ENCODE measurements at regions not wholly inside any gene's neighbourhood (a gene's known extent, or its start where the extent isn't known, plus 50 kb on each side); places are given as distances from the start of the nearest gene placed in this dataset.
"Not testable (repeated sequence)": the region's sequence is repeated elsewhere in the genome, so short reads cannot be mapped to it uniquely, and the experiment has no call there.

DNA sequence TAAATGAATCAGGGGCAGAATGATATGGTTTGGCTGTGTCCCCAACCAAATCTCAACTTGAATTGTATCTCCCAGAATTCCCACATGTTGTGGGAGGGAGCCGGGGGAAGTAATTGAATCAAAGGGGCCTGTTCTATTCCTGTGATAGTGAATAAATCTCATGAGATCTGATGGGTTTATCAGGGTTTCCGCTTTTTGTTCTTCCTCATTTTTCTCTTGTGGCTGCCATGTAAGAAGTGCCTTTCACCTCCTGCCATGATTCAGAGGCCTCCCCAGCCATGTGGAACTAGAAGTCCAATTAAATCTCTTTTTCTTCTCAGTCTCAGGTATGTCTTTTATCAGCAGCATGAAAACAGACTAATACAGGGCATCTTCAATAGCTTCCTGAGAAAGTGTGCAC lies 107.0 kb downstream of the OTUD1 start:
- DNase-seq = not testable (repeated sequence)

- no peak for DNase-seq
These were observed 118.0 kb downstream of the OTUD1 start for GRCh38 chr10:23556727-23557440.

- DNase-seq = no peak
These were observed 118.9 kb downstream of the OTUD1 start for GRCh38 chr10:23557777-23558176.

DNA sequence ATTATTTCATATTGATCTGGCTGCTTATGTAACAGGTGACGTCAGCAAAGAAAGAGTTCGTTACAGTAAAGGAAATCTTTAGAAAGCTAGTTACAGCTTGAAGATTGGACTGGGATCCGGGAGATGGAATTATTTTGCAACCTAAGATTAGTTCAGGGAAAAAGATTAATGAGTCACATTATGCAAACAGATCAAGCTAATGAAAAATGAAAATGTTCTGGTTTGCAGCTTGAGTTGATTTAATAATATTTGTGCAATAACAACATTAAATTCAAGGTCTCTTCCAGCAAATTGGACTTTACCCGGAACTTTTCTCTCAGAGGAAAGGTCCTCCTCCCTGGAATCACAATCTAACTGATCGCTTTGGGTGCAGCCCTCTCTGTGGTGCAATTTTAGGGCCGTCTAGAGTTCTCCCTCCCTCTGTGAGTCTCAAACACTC lies 119.5 kb downstream of the OTUD1 start:
- no peak for DNase-seq

GRCh38 chr10:23568996-23569395 lies 130.1 kb downstream of the OTUD1 start:
- DNase-seq = no peak

GRCh38 chr10:23571884-23572283 lies 133.0 kb downstream of the OTUD1 start:
- no peak for DNase-seq

DNA sequence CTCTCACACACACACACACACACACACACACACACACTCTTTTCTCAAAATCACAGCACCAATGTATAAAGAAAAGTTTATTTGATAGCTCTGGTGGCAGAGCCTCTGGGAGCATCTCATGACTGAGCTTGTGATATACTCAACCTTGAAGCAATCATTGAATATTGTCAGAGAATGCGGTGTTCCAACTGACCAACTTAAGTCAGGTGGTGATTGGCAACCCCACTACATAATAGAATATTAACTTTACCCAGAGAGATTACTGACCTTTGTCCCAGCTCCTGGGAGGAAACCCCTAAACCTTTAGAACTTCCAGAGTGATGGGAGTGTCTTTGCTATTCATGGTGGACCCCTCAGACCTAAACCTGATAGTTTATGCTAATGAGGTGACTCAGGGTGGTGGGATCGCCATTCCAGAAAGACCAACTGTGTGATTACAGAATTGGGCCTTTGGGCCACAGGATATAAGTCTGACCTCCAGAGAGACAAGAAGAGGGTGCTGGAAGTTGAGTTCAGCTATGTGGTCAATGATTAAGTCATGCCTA lies 143.1 kb downstream of the OTUD1 start:
- no peak for DNase-seq

- DNase-seq = no peak
These were observed 145.5 kb downstream of the OTUD1 start for GRCh38 chr10:23584396-23584795.

GRCh38 chr10:23585186-23585585 lies 146.3 kb downstream of the OTUD1 start:
- DNase-seq = no peak

GRCh38 chr10:23585666-23586065 lies 146.8 kb downstream of the OTUD1 start:
- no peak for DNase-seq

DNA sequence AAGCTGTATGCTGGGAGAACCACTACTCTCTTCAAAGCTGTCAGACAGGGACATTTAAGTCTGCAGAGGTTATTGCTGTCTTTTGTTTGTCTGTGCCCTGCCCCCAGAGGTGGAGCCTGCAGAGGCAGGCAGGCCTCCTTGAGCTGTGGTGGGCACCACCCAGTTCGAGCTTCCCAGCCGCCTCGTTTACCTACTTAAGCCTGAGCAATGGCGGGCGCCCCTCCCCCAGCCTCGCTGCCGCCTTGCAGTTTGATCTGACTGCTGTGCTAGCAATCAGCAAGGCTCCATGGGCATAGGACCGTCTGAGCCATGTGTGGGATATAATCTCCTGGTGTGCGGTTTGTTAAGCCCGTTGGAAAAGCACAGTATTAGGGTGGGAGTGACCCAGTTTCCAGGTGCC lies 156.4 kb downstream of the OTUD1 start:
- not testable (repeated sequence) for DNase-seq

DNA sequence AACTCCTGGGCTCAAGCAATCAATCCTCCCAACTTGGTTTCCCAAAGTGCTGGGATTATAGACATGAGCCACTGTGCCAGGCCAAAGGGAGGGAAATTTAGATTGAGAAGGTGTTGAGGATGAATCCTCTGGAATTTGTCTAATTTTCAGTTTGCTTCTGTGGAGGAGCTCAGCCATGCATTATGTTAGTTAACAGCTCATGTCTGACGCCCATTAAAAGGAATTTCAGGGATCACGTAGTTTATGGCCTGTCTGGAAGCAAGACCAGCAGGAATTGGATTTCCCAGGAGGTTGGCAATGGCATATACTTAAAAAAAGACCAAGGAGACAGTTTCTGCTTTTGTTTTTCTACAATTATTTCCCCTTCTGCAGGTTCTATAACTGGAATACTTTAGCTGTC lies 165.7 kb downstream of the OTUD1 start:
- no peak for DNase-seq

GRCh38 chr10:23606456-23606855 lies 167.6 kb downstream of the OTUD1 start:
- no peak for DNase-seq

DNA sequence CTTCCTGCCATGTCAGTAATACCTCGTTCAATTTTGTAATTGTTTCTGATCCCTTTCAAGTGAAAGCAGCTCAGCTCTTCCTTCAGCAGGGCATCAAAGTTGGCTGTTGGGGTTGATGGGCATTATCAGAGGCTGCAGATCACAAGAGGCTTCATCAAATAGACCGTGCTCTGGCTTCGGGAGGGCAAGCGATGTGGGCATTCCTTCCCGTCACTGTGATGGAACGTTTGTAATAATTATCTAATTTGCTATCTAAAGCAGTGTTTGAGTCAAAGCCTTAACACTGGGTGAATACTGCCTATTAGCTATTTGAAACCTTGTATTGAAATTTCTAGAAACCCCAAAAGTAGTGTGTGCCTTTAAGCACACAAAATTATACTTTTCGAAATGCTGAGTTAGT lies 170.1 kb downstream of the OTUD1 start:
- no peak for DNase-seq

DNA sequence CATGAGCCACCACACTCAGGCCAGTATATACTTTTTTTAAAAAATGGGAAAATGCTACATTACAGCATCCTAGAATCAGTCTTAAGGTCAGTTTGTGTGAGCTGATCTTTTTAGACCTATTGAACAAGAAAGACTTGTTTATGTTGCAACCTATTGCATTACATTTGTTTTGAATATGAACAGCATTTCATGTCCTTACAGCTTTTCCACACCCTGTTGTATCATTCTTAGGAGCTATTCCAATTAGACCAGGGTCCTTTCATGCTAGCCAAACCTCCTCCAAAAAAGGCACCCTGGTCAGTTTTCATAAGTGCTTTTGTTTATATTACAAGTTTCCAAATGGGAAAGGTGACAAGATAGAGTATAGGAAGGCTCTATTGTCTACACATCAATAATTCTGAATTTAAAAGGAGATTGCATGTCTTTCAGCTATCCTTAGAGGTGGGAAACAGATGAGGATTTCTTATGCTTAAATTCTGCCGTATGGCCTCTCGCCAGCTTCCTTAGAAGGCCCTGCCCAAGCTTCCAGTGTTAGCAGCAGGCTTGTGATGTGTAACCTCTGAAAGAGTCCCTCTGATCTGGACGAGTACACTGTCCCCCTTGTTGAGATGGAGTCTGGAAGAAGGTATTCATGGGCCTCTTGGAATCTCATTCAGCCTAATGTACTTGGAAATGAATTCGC lies 171.9 kb downstream of the OTUD1 start:
- no peak for DNase-seq

DNA sequence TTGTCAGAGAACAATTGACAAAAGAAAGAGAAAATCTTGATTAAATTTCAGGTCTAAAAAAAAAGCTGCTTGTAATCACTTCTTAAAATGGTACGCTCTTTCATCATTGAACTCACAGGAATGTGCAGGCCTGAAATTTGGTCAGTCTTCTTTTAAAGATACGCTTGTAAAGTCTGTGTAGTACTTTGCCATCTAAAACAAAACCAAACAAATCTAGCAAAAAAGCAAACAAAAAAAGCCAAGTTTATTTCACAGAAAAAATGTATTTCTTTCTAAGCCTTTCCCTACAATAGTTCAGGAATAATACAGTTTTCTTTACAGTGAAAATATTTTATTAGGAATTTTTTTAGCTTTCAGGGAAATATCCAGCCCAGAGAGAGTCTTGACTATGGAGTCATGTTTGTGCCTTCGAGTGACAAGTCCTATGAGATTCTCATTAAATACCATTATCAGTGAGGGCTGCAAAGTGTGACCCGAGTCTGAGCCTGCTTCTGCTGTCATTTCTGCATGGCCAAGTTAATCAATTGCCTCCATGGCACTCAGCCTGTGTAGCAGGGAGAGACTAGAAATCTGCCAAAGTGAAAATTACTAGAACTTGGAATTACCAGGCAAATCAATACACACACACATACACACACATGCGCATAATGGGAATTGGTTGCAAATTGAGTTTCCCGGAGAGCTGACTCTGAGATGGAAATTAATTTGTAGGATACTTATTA lies 172.6 kb downstream of the OTUD1 start:
- no peak for DNase-seq

- DNase-seq = no peak
These were observed 175.0 kb downstream of the OTUD1 start for GRCh38 chr10:23613900-23614299.

- DNase-seq = no peak
These were observed 175.6 kb downstream of the OTUD1 start for GRCh38 chr10:23614483-23614882.

DNA sequence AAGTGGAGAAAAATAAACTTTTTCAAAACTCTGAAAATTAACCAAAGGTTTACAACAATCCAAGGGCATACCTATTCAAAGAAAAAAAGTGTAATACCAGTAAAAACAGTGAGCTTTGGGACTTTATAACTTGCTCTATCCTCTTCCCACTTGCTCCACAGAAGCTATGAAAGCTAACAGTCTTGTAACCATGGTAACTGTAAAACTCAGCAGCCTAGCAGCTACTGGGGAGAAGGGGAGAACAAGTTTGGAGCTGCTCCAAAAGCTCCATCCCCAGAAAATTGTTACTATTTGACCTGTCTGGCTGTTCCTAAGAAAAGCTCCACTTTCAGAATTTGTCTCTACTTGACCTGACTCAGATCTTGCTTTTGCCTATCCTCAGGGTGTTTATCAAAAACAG lies 191.5 kb downstream of the OTUD1 start:
- no peak for DNase-seq

- DNase-seq = no peak
These were observed 192.0 kb downstream of the OTUD1 start for GRCh38 chr10:23630885-23631284.

- DNase-seq = peak; percentile 9
These were observed 204.4 kb downstream of the OTUD1 start for GRCh38 chr10:23643111-23643780.

GRCh38 chr10:23648618-23649017 lies 209.7 kb downstream of the OTUD1 start:
- no peak for DNase-seq

- DNase-seq = no peak
These were observed 217.9 kb downstream of the OTUD1 start for GRCh38 chr10:23656735-23657134.
